Activated gamma-delta T cell treated with anti-CD3 and anti-CD28 coated beads, Interleukin-2, amount 50 U/mL, for 16 hours (primary cell): ENCODE measurements at regions not wholly inside any gene's neighbourhood (a gene's known extent, or its start where the extent isn't known, plus 50 kb on each side); places are given as distances from the start of the nearest gene placed in this dataset.
"Not testable (repeated sequence)": the region's sequence is repeated elsewhere in the genome, so short reads cannot be mapped to it uniquely, and the experiment has no call there.

Experiments
- DNase-seq: peaks from one replicate; pipeline ENCODE4 v3.0.0-alpha.2; 2020; ENCODE audit warnings: low read depth

GRCh38 chr3:185306286-185306685 is 52.4 kb upstream of the EHHADH start:
- not testable (repeated sequence) for DNase-seq

- no peak for DNase-seq
These were observed 53.0 kb upstream of the EHHADH start for GRCh38 chr3:185306847-185307246.

GRCh38 chr3:185308126-185308754 is 54.4 kb upstream of the EHHADH start:
- peak; percentile 28 for DNase-seq

- DNase-seq: no peak
These were observed 53.6 kb upstream of the MAP3K13 start for GRCh38 chr3:185309302-185309701.

- DNase-seq: no peak
These were observed 53.1 kb upstream of the MAP3K13 start for GRCh38 chr3:185309795-185310194.

GRCh38 chr3:185311991-185312390 is 50.9 kb upstream of the MAP3K13 start:
- no peak for DNase-seq
